ENCODE measurements at regions not wholly inside any gene's neighbourhood (a gene's known extent, or its start where the extent isn't known, plus 50 kb on each side); places are given as distances from the start of the nearest gene placed in this dataset.

GRCh38 chr14:55807881-55808379 lies 227.9 kb downstream of the KTN1 start:
- H3K9me3 ChIP-seq (ENCODE audit: severe bottlenecking), result no peaks in the 10 kb centered on the region
- peaks cover 23% of the 10 kb centered on the region for H3K4me1 ChIP-seq (ENCODE audit: insufficient read depth, poor library complexity, severe bottlenecking)
- no peaks in the 10 kb centered on the region for H3K36me3 ChIP-seq (ENCODE audit: low read depth)
- no peaks in the 10 kb centered on the region for H3K27me3 ChIP-seq (ENCODE audit: insufficient read depth, poor library complexity, severe bottlenecking)
- ATAC-seq (ENCODE audit: low read depth) (no peak), DNase-seq (ENCODE audit: low spot score) (no peak)
- H3K27ac ChIP-seq (ENCODE audit: poor library complexity, severe bottlenecking), result peak overlapping the region; percentile 36
- TF ChIP-seq CTCF (IDR thresholded peaks at IDR 0.05; ENCODE audit: poor library complexity, severe bottlenecking), result no peak
- H3K4me3 ChIP-seq (ENCODE audit: severe bottlenecking), result no peak overlapping the region

- TF ChIP-seq CTCF (IDR thresholded peaks at IDR 0.05; ENCODE audit: poor library complexity, severe bottlenecking), result no peak
- no peak for ATAC-seq (ENCODE audit: low read depth)
- Histone ChIP-seq H3K27me3 (ENCODE audit: insufficient read depth, poor library complexity, severe bottlenecking) (no peaks in the 10 kb centered on the region), H3K9me3 (ENCODE audit: severe bottlenecking) (no peaks in the 10 kb centered on the region), H3K4me3 (ENCODE audit: severe bottlenecking) (no peak overlapping the region), H3K36me3 (ENCODE audit: low read depth) (no peaks in the 10 kb centered on the region), H3K27ac (ENCODE audit: poor library complexity, severe bottlenecking) (no peak overlapping the region), H3K4me1 (ENCODE audit: insufficient read depth, poor library complexity, severe bottlenecking) (no peaks in the 10 kb centered on the region)
- no peak for DNase-seq (ENCODE audit: low spot score)
Measured at GRCh38 chr14:55813630-55814029, 233.6 kb downstream of the KTN1 start.

- H3K36me3 ChIP-seq (ENCODE audit: low read depth), result no peaks in the 10 kb centered on the region
- DNase-seq (ENCODE audit: low spot score) (no peak), ATAC-seq (ENCODE audit: low read depth) (no peak)
- no peak for TF ChIP-seq CTCF (IDR thresholded peaks at IDR 0.05; ENCODE audit: poor library complexity, severe bottlenecking)
- H3K27me3 ChIP-seq (ENCODE audit: insufficient read depth, poor library complexity, severe bottlenecking), result no peaks in the 10 kb centered on the region
- H3K4me1 ChIP-seq (ENCODE audit: insufficient read depth, poor library complexity, severe bottlenecking), result no peaks in the 10 kb centered on the region
- no peak overlapping the region for H3K27ac ChIP-seq (ENCODE audit: poor library complexity, severe bottlenecking)
- no peak overlapping the region for H3K4me3 ChIP-seq (ENCODE audit: severe bottlenecking)
- H3K9me3 ChIP-seq (ENCODE audit: severe bottlenecking), result no peaks in the 10 kb centered on the region
Measured at GRCh38 chr14:55814064-55814463, 234.1 kb downstream of the KTN1 start.

- no peaks in the 10 kb centered on the region for H3K27me3 ChIP-seq (ENCODE audit: insufficient read depth, poor library complexity, severe bottlenecking)
- no peaks in the 10 kb centered on the region for H3K9me3 ChIP-seq (ENCODE audit: severe bottlenecking)
- no peak overlapping the region for H3K27ac ChIP-seq (ENCODE audit: poor library complexity, severe bottlenecking)
- no peaks in the 10 kb centered on the region for H3K36me3 ChIP-seq (ENCODE audit: low read depth)
- H3K4me3 ChIP-seq (ENCODE audit: severe bottlenecking), result no peak overlapping the region
- DNase-seq (ENCODE audit: low spot score) (no peak), ATAC-seq (ENCODE audit: low read depth) (no peak)
- no peak for TF ChIP-seq CTCF (IDR thresholded peaks at IDR 0.05; ENCODE audit: poor library complexity, severe bottlenecking)
- H3K4me1 ChIP-seq (ENCODE audit: insufficient read depth, poor library complexity, severe bottlenecking), result no peaks in the 10 kb centered on the region
Measured at GRCh38 chr14:55814873-55815272, 234.9 kb downstream of the KTN1 start.

- H3K27me3 ChIP-seq (ENCODE audit: insufficient read depth, poor library complexity, severe bottlenecking), result no peaks in the 10 kb centered on the region
- H3K4me3 ChIP-seq (ENCODE audit: severe bottlenecking), result no peak overlapping the region
- TF ChIP-seq CTCF (IDR thresholded peaks at IDR 0.05; ENCODE audit: poor library complexity, severe bottlenecking), result no peak
- no peak for ATAC-seq (ENCODE audit: low read depth)
- H3K4me1 ChIP-seq (ENCODE audit: insufficient read depth, poor library complexity, severe bottlenecking), result no peaks in the 10 kb centered on the region
- H3K9me3 ChIP-seq (ENCODE audit: severe bottlenecking), result no peaks in the 10 kb centered on the region
- no peaks in the 10 kb centered on the region for H3K36me3 ChIP-seq (ENCODE audit: low read depth)
- H3K27ac ChIP-seq (ENCODE audit: poor library complexity, severe bottlenecking), result no peak overlapping the region
- no peak for DNase-seq (ENCODE audit: low spot score)
Measured at GRCh38 chr14:55816225-55816624, 236.2 kb downstream of the KTN1 start.

Measured in RWPE2 (cell line).